ENCODE measurements at regions not wholly inside any gene's neighbourhood (a gene's known extent, or its start where the extent isn't known, plus 50 kb on each side); places are given as distances from the start of the nearest gene placed in this dataset.

- TF ChIP-seq, protein P1, sequence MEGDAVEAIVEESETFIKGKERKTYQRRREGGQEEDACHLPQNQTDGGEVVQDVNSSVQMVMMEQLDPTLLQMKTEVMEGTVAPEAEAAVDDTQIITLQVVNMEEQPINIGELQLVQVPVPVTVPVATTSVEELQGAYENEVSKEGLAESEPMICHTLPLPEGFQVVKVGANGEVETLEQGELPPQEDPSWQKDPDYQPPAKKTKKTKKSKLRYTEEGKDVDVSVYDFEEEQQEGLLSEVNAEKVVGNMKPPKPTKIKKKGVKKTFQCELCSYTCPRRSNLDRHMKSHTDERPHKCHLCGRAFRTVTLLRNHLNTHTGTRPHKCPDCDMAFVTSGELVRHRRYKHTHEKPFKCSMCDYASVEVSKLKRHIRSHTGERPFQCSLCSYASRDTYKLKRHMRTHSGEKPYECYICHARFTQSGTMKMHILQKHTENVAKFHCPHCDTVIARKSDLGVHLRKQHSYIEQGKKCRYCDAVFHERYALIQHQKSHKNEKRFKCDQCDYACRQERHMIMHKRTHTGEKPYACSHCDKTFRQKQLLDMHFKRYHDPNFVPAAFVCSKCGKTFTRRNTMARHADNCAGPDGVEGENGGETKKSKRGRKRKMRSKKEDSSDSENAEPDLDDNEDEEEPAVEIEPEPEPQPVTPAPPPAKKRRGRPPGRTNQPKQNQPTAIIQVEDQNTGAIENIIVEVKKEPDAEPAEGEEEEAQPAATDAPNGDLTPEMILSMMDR (IDR thresholded peaks at IDR 0.05), result no peak
- TF ChIP-seq POLR2AphosphoS5 (IDR thresholded peaks at IDR 0.05) (no peak), EP300 (IDR thresholded peaks at IDR 0.05) (no peak)
These were observed 708.8 kb downstream of the LTN1 start for GRCh38 chr21:28283641-28284490.

Data from suprapubic skin (tissue), 4 donors.